Left renal pelvis (tissue), 4 donors: ENCODE measurements at regions not wholly inside any gene's neighbourhood (a gene's known extent, or its start where the extent isn't known, plus 50 kb on each side); places are given as distances from the start of the nearest gene placed in this dataset.
A peak's percentile ranks its signal among the peaks of the same experiment; 100 is the strongest.

Source experiments
- DNase-seq, 4 donors: peaks; one replicate each; pipeline ENCODE4 v3.0.0-alpha.2; 2013; ENCODE audit warnings: low read depth in 4 of 4, low spot score in 3 of 4

GRCh38 chr3:124174476-124174875 is 182.6 kb upstream of the ROPN1 start:
- DNase-seq, result peak in 3 of 4 donors; percentile 22 to 41 (median 27)

DNA sequence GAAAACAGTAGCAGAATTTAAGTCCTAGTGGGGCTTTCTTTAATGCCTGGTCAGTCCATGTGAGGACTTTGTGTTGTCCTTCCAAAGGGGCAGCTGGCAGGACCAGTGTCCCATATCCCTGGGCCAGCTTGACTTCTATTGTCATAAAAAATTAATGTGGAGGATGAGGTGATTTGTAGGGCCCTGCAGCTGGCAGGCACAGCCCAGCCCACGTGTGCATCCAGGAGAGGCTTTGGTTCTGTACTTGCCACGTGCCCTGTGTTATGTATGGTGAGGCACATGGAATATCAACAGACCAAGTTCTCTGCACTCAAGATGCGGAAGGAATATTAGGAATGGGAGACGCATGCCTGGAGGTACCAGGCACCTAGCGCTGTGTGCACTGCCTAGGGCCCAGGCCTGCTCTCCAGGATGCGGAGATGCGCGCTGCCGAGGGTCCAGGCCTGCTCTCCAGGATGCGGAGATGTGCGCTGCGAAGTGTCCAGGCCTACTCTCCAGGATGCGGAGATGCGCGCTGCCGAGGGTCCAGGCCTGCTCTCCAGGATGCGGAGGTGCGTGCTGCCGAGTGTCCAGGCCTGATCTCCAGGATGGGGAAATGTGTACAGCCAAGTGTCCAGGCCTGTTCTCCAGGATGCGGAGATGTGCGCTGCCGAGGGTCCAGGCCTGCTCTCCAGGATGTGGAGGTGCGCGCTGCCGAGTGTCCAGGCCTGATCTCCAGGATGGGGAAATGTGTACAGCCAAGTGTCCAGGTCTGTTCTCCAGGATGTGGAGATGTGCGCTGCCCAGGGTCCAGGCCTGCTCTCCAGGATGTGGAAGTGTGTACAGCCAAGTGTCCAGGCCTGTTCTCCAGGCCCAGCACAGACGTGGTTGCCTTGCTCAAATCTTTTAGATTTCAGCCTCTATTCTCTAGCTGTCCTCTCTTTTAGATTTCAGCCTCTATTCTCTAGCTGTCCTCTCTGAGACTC is 183.3 kb upstream of the ROPN1 start:
- no peak for DNase-seq

- no peak for DNase-seq
Observed at GRCh38 chr3:124177071-124177470, 185.1 kb upstream of the ROPN1 start.

- no peak for DNase-seq
Observed at GRCh38 chr3:124178531-124178930, 186.6 kb upstream of the ROPN1 start.

DNA sequence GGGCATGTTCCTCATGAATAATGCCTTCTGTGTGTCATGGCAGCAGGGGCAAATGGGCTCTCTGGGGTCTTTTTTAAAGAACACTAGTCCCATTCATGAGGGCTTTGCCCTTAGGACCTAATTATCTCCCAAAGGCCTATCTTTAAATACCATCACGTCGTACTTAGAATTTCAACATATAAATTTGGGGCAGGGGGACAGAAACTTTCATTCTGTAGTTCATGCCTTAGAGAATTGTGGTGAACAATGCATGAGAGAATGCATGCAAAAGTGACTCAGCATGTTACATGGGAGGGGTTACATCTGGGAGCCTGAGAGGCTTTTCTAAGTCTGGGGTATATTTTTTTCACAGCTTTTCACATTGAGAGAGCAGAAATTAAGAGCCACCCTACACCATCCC is 208.5 kb upstream of the ROPN1 start:
- no peak for DNase-seq

GRCh38 chr3:124201226-124201625 is 209.3 kb upstream of the ROPN1 start:
- no peak for DNase-seq

- no peak for DNase-seq
Observed at GRCh38 chr3:124201786-124202185, 209.9 kb upstream of the ROPN1 start.

DNA sequence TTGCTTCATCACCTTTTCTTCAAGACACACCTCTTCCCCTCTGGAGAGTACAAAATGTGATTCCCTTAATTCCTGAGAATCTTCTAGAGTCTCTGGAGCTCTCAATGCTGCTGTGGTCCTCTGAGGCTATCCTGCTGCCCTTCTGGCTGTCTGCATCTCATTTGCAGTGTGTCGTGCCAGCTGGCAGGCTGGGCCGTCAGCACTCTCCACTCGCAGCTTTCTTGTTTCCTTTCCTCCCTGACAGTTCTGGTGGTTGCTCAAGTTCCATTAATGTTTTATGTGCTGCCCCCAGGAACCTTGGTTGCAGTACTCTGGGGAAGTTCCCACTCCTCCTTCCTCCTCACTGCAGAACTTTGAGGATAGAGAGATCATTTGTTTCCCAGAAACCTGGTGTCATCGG is 210.8 kb upstream of the ROPN1 start:
- no peak for DNase-seq

DNA sequence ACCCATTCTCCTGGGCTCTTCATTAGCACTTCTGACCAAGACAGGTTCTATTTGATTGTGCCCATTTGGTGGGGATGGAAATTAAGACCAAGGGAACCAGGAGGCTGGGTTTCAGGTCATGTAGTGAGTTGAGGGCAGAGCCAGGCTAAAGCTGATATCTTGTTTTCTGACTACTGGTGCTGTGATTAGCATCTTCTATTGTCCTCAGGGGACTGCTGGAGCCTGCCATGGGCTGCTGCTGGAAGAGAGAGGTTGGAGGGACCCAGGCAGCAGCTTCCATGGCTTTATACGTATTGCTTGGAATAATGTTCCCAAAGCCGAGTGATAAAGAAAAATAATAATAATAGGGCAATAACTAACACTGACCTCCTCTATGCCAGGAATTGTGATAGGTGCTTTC is 211.4 kb upstream of the ROPN1 start:
- DNase-seq, result no peak

- DNase-seq, result no peak
Observed at GRCh38 chr3:124206225-124207055, 214.5 kb upstream of the ROPN1 start.

DNA sequence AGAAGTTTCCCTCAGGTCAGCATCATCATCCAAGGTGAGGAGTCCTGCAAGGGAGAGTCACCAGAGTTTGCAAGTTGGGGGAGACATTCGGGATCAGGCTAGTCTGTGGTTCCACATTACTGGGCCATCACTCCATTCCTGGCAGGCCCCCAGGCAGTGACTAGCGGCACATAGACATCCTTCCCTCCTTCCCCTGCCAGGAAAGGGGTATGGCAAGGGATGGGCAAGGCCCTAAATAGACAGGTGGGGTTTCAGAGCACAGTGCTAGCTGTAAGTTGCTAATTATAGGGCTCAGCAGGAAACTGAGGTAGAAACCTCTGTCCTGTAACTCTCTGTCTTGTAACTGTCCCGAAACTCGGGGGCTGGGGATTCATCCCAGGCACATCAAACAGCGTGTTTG is 215.2 kb upstream of the ROPN1 start:
- DNase-seq, result no peak

DNA sequence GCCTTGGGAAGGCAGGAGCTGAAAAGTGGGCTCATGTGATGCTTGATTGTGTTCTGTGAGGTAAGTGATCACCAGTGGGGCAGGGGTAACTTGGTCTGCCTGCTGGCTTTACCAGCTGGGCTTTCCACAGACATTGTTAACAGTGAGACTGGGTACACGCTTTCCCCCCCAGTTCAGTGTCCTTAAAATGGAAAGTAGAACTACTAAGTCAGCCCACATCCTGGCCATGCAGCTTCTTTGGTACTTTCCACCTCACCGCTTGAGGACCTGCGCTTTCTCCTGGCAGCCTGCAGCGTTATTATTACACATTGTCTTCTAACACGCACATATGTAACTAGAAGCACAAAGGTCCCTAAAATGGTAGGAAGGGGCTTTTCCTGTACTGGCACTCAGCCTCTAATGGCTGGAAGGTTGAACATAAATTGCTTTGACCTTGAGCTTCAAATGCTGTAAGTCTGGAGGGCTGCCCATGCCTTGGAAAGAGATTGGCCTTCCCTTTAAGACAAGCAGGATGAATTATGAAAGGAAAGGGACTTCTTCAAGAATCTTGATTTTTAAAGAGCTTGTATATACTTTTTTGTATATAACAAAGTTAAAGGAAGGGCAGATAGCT is 216.1 kb upstream of the ROPN1 start:
- DNase-seq, result no peak

DNA sequence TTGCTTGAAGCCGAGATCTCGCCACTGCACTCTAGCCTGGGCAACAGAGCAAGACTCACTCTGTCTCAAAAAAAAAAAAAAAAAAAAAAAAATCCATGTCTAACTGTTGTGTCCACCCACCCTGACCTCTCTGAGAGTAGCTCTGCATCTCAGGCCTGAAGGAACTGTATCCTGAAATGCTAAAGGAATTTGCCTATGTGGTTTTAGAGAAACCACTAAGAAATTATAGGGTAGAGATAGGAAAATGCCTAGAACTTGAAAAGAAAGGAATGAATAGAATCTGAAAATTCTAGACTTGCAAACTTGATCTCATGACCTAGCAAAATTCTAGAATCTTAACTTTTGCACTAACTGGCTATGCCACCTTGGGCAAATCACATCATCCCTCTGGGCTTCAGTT is 217.5 kb upstream of the ROPN1 start:
- no peak for DNase-seq

GRCh38 chr3:124210899-124211298 is 219.0 kb upstream of the ROPN1 start:
- no peak for DNase-seq

DNA sequence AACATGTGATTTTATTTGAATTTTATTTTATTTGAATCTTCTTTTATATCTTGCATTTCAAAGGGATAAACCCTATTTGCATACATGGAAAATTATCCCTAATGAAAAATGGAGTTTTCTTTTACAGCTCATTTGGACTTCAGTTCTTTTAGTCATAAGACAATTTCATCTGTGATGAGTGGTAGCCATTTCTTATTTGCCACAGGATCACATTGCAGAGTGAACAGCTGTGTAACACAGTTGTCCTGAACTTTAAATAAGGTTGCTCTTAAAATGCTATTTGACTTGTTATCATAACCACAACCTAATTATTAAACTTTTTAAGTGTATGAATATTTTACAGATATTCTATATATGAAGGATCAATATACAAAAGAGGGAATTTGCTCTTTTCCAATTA is 221.7 kb upstream of the ROPN1 start:
- no peak for DNase-seq

DNA sequence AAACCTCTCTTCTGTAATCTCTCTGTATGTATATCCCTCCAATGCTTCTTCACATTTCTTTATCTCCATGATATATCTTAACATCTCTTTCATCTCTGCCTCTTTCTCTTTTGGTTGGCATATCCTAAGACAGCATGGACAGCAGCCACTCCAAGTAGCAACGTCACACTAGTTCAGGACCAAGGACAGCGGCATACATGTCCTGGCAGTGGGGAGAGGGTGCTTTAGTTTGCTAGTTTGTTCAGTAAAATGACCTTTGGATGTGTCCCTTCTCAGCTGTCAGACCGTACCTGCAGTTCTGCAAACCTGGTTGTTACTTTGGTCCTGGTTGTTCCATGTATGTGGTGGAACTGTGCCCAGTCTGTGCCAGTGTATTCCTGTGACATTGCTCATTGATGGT is 225.6 kb upstream of the ROPN1 start:
- DNase-seq, result peak; percentile 64 to 78 (median 69)

DNA sequence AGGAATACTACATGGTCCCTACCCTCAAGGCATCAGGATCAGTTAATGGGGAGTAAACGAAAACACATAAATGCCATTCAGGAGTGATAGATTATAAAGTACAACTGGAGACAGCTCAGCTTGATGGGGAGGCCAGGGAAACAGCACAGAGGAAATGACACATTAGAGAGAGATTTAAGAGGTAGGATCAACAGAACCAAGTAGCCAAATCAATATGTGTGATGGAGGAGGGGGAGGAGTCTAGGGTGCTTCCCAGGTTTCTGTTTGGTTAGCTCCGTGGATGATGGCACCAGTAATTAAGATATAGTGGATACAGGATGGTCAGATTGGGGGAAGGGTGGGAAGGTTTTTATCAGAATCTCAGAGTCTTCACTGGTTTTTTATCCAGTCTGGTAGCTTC is 229.5 kb upstream of the ROPN1 start:
- no peak for DNase-seq

- no peak for DNase-seq
Observed at GRCh38 chr3:124223853-124224252, 231.9 kb upstream of the ROPN1 start.

GRCh38 chr3:124227150-124227630 is 235.3 kb upstream of the ROPN1 start:
- DNase-seq, result no peak

DNA sequence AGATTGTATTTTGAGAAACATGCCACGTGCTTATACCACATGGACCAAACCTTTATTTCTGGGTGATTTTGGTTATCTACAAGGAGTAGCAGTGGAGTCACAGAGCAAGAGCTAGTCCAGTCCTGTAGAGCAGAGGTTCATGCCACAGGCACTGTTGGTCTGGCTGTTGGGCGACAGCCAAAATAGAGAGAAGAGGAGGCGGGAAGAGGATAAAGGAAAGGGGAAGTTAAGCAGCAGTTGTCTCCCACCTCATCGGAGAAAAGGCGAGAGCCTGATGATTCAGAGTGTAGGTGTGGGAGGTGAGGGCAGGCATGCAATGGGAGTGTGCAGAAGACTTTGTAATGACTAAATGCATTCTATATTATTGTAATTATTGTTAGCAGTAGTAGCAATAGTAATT is 237.5 kb upstream of the ROPN1 start:
- no peak for DNase-seq

- DNase-seq, result no peak
Observed at GRCh38 chr3:124229836-124230235, 237.9 kb upstream of the ROPN1 start.
